HG03108 (cell line): ENCODE measurements at regions not wholly inside any gene's neighbourhood (a gene's known extent, or its start where the extent isn't known, plus 50 kb on each side); places are given as distances from the start of the nearest gene placed in this dataset.
"Not testable (repeated sequence)": the region's sequence is repeated elsewhere in the genome, so short reads cannot be mapped to it uniquely, and the experiment has no call there.

Experiments
- ATAC-seq: cut with Tn5 transposase; IDR thresholded peaks from one replicate; pipeline ENCODE4 v1.9.1; 2021; ENCODE audit warnings: moderate library complexity; ENCODE audit not compliant: unreplicated experiment

- ATAC-seq = no peak
Measured at GRCh38 chr6:90374201-90374600, 77.6 kb upstream of the BACH2 start.

- ATAC-seq = no peak
Measured at GRCh38 chr6:90372885-90373284, 76.2 kb upstream of the BACH2 start.

DNA sequence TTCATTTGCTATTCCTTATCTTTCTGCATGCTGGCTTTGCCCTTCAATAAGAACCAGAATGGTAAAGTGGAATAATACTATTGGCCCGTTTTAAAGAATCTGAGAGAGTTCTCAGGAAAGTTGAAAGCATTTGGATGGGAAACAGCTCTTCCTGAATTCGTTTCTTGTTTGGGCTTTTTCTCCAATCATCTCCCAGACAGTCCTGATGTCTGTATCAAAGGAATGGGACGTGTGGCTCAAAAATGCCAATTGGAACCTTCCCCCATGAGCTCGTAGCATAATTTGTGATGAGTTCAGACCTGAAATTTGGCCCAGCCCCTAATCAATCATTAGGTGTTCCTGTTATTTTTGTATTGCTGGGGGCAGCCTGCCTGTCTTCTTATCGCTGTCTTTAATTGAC lies 75.8 kb upstream of the BACH2 start:
- ATAC-seq = no peak

- ATAC-seq = no peak
Measured at GRCh38 chr6:90370493-90370959, 73.9 kb upstream of the BACH2 start.

- no peak for ATAC-seq
Measured at GRCh38 chr6:90369651-90370050, 73.0 kb upstream of the BACH2 start.

DNA sequence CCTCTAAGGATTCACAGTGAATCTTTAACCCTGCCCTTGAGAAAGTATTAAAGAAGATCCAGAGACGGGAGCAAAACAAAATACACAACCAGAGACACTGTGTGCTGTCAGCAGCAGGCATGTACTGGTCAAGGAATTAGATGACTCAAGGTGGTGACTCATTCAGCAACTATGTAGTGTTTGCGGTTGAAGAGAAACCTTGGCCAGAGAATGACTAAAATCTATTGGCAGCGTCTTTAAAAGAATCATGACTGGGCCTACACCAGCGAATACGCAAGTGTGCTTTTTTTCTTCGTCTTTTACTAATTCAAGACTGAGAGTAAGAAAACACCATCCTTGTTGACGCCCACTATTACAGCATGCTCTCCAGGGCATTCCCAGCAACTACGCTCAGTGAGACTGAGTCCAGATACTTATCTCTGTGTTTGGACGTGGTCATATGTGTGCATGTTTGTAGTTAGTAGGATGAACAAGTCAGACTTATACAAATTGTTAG lies 72.4 kb upstream of the BACH2 start:
- ATAC-seq = peak; percentile 99

- ATAC-seq = no peak
Measured at GRCh38 chr6:90368601-90369000, 72.0 kb upstream of the BACH2 start.

DNA sequence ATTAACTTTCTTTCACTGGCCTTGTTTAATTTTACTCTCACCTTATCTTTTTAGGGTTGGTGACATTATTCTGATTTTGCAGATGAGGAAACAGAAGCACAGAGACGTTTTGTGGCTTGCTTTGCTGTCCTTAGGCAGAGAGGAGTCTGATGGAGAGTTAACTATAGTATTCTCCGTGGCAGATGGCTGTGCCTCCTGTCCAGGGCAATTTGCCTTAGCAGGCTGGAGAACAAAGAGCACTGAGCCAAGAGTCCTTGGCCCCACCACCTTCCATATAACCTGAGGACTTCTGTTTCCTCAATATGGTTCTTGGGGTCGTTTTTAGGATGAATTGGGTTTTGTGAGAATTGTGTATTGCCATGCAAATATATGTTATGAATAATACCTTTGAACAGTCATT lies 71.4 kb upstream of the BACH2 start:
- ATAC-seq = no peak

DNA sequence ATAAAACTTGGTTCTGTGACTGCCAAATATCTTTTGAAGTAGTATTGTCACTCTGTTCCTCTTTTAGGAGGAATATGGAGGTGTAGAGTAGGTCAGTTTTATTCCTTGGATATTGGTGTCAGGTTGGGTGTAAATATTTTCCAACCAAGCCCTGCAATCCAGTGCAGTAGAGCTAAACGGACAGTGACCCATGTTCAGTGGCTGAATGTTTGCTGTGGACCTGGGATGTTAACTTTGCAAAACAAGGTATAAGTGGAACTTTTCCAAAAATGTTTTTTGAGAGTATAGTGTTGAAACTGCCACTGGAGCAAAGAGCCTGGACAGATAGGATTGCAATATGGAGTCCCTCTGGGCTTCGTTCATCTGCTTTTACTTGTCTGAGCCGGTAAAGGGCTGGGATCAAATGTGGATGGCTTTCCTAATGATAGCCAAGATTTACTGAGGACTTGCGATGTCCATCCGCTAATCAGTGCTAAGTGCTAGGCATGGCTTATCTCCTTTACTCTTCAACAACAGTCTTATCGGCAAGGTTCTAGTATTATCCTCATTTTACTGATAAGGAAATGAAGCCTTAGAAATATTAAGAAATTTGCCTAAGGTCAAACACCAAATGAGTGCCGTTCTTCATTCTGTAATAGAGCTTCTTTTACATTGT lies 69.0 kb upstream of the BACH2 start:
- no peak for ATAC-seq

DNA sequence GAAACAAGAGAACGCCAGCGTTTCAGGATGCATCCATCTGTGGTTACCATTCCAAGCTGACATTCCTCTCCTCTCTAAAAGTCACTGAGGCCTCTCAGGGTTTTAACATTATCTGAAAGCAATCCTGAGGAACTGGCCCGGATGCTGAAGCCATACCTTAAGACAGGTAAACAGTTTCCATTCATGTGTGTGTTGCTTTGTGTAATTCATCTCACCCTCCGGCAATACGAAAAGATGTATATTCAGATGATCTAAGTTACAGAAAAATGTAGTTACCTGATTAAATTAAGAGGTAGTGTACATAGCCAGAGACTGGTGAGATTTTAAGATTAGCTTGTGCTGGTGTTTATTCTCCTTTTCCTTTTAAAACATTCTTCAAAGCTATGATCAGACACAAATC lies 68.4 kb upstream of the BACH2 start:
- ATAC-seq = no peak

GRCh38 chr6:90364286-90364685 lies 67.6 kb upstream of the BACH2 start:
- ATAC-seq = no peak

- no peak for ATAC-seq
Measured at GRCh38 chr6:90362318-90362717, 65.7 kb upstream of the BACH2 start.

GRCh38 chr6:90361174-90361573 lies 64.5 kb upstream of the BACH2 start:
- no peak for ATAC-seq

GRCh38 chr6:90358036-90358770 lies 61.6 kb upstream of the BACH2 start:
- ATAC-seq = not testable (repeated sequence)

DNA sequence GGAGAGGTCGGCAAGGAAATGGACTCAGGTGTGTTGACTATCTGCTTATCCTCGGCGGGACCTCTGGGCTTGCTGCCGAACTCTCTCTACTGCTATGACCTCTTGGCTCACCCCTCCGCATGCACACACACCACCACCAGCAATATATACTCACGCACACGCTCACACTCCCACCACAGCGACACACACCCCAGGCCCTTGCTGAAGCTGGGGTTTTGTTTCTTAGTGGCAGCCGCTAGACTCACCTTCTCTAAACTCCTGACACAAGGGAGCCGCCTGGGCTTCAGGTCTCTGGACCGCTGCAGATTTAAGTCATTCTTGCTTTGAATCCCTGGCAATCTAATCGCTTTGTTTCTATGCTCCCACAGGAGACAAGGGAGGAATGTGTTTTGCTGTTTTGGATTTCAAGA lies 59.4 kb upstream of the BACH2 start:
- ATAC-seq = no peak

- ATAC-seq = no peak
Measured at GRCh38 chr6:90354961-90355360, 58.3 kb upstream of the BACH2 start.

DNA sequence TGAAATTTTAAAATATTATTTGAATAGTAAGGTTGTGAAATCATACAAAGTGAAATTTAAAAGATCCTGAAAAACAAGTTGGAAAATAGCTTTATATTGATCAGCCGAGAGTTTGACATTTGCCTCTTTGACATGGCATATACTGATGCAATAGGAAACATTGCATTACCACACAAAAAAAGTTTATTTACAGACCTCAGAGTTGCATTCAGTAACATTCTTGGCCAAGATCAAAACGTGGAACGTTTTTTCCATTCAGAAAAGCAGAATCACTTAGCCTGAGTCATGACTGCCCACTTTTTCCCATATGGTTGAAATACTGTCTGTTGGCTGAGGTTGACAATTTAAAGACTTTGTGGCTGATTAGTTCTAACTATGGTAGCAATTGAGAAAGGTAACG lies 55.1 kb upstream of the BACH2 start:
- no peak for ATAC-seq

GRCh38 chr6:90350689-90351554 lies 54.3 kb upstream of the BACH2 start:
- ATAC-seq = no peak

GRCh38 chr6:90347411-90347851 lies 50.8 kb upstream of the BACH2 start:
- ATAC-seq = no peak

DNA sequence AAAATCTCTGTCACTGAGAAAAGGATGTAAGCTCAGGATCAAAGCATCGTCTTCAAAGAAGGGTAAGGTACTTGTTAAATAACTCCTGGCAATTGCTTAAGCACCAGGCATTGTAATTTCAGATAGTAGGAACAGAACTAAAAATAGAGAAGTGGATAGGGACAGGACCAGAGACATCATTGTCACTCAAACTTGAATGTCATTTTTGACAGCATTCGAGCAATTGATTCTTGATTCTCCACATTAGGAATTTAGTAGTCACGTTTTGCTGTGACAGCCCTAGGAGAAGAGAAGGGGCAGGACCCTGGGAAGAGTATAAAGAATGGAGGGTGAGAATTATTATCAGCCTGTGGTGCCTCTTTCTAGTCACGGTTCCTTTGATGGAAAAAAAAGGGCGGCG lies 50.1 kb upstream of the BACH2 start:
- no peak for ATAC-seq
